Spinal cord (tissue), 9 donors: ENCODE measurements at regions not wholly inside any gene's neighbourhood (a gene's known extent, or its start where the extent isn't known, plus 50 kb on each side); places are given as distances from the start of the nearest gene placed in this dataset.

ENCODE experiments used
- DNase-seq, 6 donors: peaks; one replicate each; pipeline versions ENCODE4 v3.0.0 to v3.0.0-alpha.2; 2013 to 2015; ENCODE audit warnings: low spot score in 6 of 6, low read depth in 4 of 6
- H3K27ac ChIP-seq: one replicate; pipeline ENCODE4 v1.5.1; 2013; ENCODE audit warnings: low read depth, low read length, control low read depth
- H3K27me3 ChIP-seq: one replicate; pipeline ENCODE4 v1.6.1; 2013; ENCODE audit warnings: low read length; ENCODE audit not compliant: control insufficient read depth, insufficient read depth
- H3K36me3 ChIP-seq: one replicate; pipeline ENCODE4 v1.6.1; 2013; ENCODE audit warnings: low read length; ENCODE audit not compliant: control insufficient read depth, insufficient read depth
- H3K4me1 ChIP-seq: one replicate; pipeline ENCODE4 v1.6.1; 2013; ENCODE audit warnings: low read length; ENCODE audit not compliant: control insufficient read depth, insufficient read depth
- H3K4me3 ChIP-seq: one replicate; pipeline ENCODE4 v1.5.1; 2013; ENCODE audit warnings: low read depth, low read length, control low read depth
- H3K9me3 ChIP-seq: one replicate; pipeline ENCODE4 v1.6.1; 2013; ENCODE audit warnings: low read length; ENCODE audit not compliant: control insufficient read depth, insufficient read depth
- WGBS: methylation state at CpG from one replicate; pipeline ENCODE4 v1.1.5; 2013; ENCODE audit warnings: missing lambda C conversion rate; ENCODE audit not compliant: insufficient coverage; 5-methylcytosine and 5-hydroxymethylcytosine counted together
- donor health status: healthy.

GRCh38 chr9:14479163-14479560 is 165.2 kb upstream of the NFIB start:
- no peaks in the 10 kb centered on the region for H3K9me3 ChIP-seq
- no peak for DNase-seq
- no CpG with 5 or more reads among the region's 1 CpG for WGBS

GRCh38 chr9:14478175-14479162 is 164.5 kb upstream of the NFIB start:
- no peaks in the 10 kb centered on the region for H3K27me3 ChIP-seq
- H3K36me3 ChIP-seq: no peaks in the 10 kb centered on the region
- H3K4me1 ChIP-seq: no peaks in the 10 kb centered on the region
- no peak overlapping the region for H3K27ac ChIP-seq
- 83% methylated on average over 2 of the region's 3 CpGs for WGBS
- no peaks in the 10 kb centered on the region for H3K9me3 ChIP-seq
- no peak for DNase-seq
- no peak overlapping the region for H3K4me3 ChIP-seq

More at GRCh38 chr9:14479163-14479560, 165.2 kb upstream of the NFIB start:
- no peaks in the 10 kb centered on the region for H3K27me3 ChIP-seq
- no peak overlapping the region for H3K27ac ChIP-seq
- no peak overlapping the region for H3K4me3 ChIP-seq
- no peaks in the 10 kb centered on the region for H3K4me1 ChIP-seq
- no peaks in the 10 kb centered on the region for H3K36me3 ChIP-seq

GRCh38 chr9:14471041-14471440 is 157.1 kb upstream of the NFIB start:
- Histone ChIP-seq H3K4me3 (no peak overlapping the region), H3K4me1 (peaks cover 8% of the 10 kb centered on the region), H3K9me3 (no peaks in the 10 kb centered on the region), H3K27ac (no peak overlapping the region), H3K27me3 (no peaks in the 10 kb centered on the region), H3K36me3 (no peaks in the 10 kb centered on the region)
- WGBS: 71% methylated on average over 1 of the region's 4 CpGs
- no peak for DNase-seq

GRCh38 chr9:14467675-14468374 is 153.9 kb upstream of the NFIB start:
- no peak for DNase-seq
- Histone ChIP-seq H3K27me3 (no peaks in the 10 kb centered on the region), H3K9me3 (no peaks in the 10 kb centered on the region), H3K27ac (no peak overlapping the region), H3K36me3 (no peaks in the 10 kb centered on the region), H3K4me1 (peaks cover 8% of the 10 kb centered on the region), H3K4me3 (no peak overlapping the region)
- 100% methylated on average over 2 of the region's 3 CpGs for WGBS

GRCh38 chr9:14466828-14467227 is 152.9 kb upstream of the NFIB start:
- no peak for DNase-seq
- WGBS: 64% methylated on average over 4 of the region's 4 CpGs
- peaks cover 8% of the 10 kb centered on the region for H3K4me1 ChIP-seq
- H3K27me3 ChIP-seq: no peaks in the 10 kb centered on the region
- H3K4me3 ChIP-seq: no peak overlapping the region
- no peaks in the 10 kb centered on the region for H3K9me3 ChIP-seq
- H3K27ac ChIP-seq: no peak overlapping the region
- H3K36me3 ChIP-seq: no peaks in the 10 kb centered on the region

- H3K4me1 ChIP-seq: peaks cover 8% of the 10 kb centered on the region
- no peak overlapping the region for H3K27ac ChIP-seq
- peak in 1 of 6 donors; percentile 36 for DNase-seq
- no peaks in the 10 kb centered on the region for H3K27me3 ChIP-seq
- 73% methylated on average over 7 of the region's 7 CpGs for WGBS
- H3K9me3 ChIP-seq: no peaks in the 10 kb centered on the region
- no peak overlapping the region for H3K4me3 ChIP-seq
- H3K36me3 ChIP-seq: no peaks in the 10 kb centered on the region
Observed at GRCh38 chr9:14466429-14466818, 152.5 kb upstream of the NFIB start.

GRCh38 chr9:14462950-14463349 is 149.0 kb upstream of the NFIB start:
- H3K36me3 ChIP-seq: no peaks in the 10 kb centered on the region
- no peak for DNase-seq
- WGBS: no CpG with 5 or more reads among the region's 1 CpG
- H3K27ac ChIP-seq: no peak overlapping the region
- H3K4me1 ChIP-seq: peaks cover 8% of the 10 kb centered on the region
- no peak overlapping the region for H3K4me3 ChIP-seq
- H3K9me3 ChIP-seq: no peaks in the 10 kb centered on the region
- no peaks in the 10 kb centered on the region for H3K27me3 ChIP-seq

GRCh38 chr9:14455243-14455642 is 141.3 kb upstream of the NFIB start:
- 93% methylated on average over 1 of the region's 2 CpGs for WGBS
- Histone ChIP-seq H3K9me3 (no peaks in the 10 kb centered on the region), H3K4me1 (no peaks in the 10 kb centered on the region), H3K27ac (no peak overlapping the region), H3K27me3 (no peaks in the 10 kb centered on the region), H3K4me3 (no peak overlapping the region), H3K36me3 (no peaks in the 10 kb centered on the region)
- no peak for DNase-seq

GRCh38 chr9:14453286-14453685 is 139.3 kb upstream of the NFIB start:
- H3K27me3 ChIP-seq: no peaks in the 10 kb centered on the region
- no peaks in the 10 kb centered on the region for H3K36me3 ChIP-seq
- H3K4me3 ChIP-seq: no peak overlapping the region
- H3K27ac ChIP-seq: no peak overlapping the region
- DNase-seq: peak in 2 of 6 donors; percentile 44 to 62
- no peaks in the 10 kb centered on the region for H3K9me3 ChIP-seq
- H3K4me1 ChIP-seq: no peaks in the 10 kb centered on the region
